GM18858 (cell line): ENCODE measurements at regions not wholly inside any gene's neighbourhood (a gene's known extent, or its start where the extent isn't known, plus 50 kb on each side); places are given as distances from the start of the nearest gene placed in this dataset.

ENCODE experiments used
- ATAC-seq: cut with Tn5 transposase; IDR thresholded peaks from one replicate; pipeline ENCODE4 v1.9.1; 2021; ENCODE audit not compliant: unreplicated experiment

DNA sequence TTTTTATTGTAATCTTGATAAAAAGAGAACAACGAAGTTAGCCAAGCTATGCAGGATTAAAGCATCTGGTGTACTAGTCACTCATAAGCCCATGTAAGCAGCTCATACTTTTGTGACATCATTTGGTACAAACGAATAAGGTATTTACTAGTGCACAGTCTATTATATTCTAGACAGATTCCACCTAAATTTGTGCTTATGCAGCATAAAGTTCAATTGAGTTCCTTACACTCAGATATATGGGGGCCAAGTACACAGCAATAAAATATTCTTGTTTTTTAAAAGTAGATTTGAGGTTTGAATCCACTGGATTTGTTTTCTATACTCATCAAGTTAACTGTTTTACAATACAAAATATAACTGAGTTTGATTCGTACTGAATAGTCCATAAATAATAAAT, 1621.2 kb downstream of the MAT2B start:
- ATAC-seq: no peak

DNA sequence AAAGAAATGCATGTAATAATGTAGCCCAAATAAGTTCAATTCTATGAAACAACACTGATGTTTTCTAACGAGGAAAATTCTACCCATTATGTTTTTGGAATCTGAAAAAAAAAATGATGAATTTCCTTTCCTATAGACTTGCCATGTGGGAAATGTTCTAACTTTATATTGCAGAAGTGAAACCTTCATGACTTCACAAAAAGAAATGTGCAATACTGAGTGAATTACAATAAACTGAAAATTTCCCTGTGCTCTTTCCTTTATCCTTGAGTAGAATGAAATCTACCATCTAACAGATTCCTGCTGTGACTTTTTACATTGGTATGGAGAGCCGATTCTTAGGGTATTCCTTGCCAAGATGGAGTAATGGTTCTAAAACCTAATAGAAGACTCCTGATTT, 1622.5 kb downstream of the MAT2B start:
- ATAC-seq: no peak

DNA sequence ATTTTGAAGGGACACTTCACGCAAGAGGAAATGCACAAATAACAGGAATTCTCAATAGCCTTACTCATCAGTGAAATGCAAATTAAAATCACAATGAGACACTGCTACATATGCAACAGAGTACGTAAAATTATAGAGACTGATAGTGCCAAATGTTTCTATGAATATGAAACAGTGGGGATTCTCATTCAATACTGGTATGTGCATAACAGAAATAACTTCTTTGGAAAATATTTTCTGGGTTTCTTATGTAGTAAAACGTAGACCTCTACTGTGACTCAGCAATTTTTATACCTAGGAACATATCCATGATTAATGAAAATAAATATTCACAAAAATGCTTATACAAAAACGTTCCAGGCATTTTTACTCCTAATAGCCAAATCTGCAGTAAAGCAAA, 1625.2 kb downstream of the MAT2B start:
- no peak for ATAC-seq

DNA sequence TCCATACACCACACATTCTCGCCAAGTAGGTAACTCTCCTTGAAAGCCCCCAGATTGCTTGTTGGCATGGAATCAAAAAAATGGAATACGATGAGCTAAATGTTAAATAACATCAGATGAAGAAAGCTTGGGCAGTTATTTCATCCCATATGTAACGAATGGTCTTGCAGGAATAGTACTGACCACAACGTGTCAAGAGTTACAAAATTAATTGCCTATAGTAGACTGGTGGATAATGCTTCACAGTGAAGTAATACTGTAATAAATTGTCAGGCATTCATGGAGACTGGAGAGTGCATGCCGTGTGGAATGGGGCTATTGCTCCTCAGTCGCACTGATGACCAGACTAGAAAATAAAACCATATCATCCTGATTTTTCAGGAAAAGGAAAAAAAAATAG, 1628.7 kb downstream of the MAT2B start:
- no peak for ATAC-seq

DNA sequence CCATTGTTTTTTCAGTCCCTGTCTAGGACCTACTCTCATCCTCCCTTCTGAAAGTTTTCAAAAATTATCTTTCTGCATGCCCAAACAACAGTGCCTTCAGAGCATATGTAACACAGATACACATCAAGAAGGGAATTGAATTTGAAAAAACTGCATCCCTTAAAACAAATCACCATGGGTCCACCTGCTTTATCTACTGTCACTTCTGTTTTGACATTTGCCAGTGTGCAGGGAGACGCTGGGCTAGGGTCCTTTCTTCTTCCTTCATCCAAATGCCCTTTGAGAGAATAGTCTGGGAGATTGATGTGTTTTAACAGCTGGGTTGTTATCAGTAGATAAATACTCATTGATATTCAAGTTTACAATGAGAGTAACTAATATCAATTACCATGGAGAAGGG, 1630.1 kb downstream of the MAT2B start:
- no peak for ATAC-seq

DNA sequence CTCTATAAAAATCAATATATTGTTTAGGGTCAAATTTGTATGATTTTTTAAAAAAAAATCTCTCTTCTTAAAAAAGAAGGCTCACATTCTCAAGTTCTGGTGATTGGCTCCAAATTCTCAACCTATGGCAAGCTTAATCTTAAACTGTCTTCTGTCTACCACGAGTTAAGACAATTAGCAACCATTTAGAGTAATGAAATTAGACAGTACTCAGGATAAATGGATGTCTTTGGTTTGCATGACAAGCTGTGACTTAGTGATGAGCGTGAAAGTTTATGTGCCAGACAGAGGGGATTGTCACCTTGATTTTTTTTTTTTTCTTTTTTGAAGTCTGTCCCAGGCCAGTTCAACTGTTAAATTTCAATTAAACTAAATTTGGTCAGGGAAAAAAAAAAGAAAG, 1632.3 kb downstream of the MAT2B start:
- ATAC-seq: no peak

DNA sequence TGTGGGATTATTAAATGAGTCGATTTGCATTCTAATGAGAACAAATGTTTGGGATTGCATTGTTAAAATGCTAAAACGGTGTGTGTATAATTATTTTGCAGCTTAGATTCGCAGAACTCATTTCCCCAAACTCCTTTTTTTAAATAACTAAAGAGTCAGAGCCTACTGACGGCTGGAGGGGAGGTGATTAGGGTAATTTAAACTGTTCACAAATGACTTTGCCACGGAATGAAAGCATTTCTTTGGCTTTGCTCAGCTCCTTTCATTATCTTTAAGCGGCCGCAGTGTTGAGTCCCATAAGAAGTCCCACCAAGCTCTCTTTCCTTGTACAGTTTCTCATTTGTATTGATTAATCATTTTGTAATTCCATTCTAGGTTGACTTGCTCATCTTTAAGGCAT, 1632.8 kb downstream of the MAT2B start:
- ATAC-seq: no peak

DNA sequence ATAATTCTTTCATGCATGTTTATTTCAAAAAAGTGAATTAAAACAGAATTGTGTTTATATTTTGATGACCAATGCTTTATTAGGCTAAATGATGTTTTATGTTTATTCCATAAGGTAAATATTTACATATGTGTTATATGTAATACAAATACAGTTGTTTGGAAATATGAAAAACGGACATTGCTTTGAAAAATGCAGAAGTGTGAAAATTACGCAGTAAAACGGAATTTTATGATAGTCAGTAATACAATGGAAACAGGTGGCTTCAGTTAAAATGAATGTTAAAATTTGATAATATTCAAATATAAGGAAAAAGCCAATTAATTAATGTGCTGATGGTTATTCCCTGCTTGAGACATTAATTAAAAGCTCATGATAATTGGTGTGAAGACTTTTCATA, 1633.8 kb downstream of the MAT2B start:
- ATAC-seq: no peak

DNA sequence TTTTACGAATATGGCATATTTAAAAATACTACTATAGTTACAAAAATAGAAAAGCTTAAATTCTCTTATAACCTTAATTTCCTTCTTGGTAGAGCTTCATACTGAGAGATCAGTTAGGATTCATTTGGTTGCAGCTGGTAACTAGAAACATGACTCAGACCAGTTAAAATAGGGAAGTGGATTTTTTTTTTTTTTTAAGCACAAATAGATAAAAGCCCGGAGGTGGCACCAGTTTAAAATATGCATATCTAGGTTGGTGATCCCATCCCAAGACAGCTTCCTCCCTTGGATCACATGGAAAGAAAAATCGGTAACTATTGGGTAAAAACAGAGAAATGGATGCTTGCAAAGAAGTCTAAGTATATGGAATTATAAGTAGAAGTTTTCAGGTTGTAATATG, 1634.3 kb downstream of the MAT2B start:
- no peak for ATAC-seq

DNA sequence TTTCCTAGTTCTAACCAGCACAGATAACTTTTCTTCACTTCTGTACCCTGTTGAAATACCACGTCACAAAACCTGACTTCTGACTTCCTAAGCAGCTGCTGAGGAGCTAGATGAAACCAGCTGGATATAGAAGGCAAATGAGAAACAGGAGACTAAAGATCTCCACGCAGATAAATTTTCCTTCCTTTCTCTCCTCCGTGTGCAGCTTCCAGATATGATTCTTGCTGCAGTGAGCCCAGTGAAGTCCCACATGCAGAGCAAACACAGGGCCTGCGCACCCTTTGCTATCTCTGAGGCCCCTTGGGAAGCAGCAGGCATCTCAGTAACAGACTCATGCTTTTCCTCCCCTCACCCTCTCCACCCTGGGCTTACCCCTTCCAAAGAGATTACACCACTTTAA, 1638.3 kb downstream of the MAT2B start:
- ATAC-seq: no peak

DNA sequence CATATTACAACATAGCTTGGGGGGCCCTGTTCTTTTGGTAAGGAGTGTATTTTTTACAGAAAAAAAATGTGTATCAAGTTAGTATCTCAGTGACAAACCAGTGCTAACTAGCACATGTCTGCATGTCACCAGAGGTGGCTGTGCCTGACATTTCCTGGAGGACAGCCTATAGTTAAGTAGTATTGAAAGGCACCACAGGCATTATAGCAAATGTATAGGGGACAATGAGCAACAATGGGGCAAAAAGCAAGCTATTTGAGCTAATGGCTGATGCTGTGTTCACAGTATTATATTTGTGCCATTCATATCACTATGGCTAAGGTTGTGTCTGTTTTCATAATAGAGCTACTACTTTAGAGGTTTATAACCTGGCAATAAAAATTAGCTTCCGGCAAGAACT, 1644.0 kb downstream of the MAT2B start:
- no peak for ATAC-seq

DNA sequence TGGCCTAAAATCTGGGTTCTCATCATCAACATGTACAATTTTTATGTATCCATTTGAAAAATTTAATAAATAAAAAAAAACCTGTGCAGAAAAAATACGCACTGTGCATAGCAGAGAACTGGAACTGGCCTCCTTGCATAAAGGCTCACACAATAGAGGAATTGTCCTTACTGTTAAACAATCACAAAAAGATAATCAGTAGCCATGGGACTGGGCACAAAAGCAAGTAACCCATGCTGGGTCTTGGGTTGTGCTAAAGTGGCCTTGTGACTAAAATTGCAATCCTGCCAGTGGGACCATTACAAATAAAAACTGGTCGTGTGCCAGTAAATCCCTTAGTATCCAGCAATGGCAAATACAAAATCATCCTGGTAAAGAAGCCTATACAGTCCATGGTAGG, 1646.6 kb downstream of the MAT2B start:
- no peak for ATAC-seq

DNA sequence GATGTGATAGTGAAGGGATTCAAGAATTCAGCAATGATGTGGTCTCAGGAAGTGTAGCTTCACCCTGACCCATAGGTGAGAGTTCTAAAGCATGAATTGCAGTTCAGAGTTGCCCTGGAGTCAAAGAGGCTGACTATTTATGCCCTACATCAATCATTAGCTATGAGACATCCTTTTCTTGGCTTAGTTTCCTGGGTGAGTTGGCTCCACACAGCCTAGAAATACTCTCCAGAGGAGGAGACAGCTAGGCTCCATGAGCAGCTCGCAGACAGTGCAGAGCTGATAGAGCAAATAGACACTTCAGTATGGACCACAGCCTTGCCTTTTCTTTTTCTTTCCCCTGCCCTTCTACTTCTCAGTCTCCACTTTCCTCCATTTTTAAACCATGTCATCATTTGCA, 1651.8 kb downstream of the MAT2B start:
- ATAC-seq: no peak

DNA sequence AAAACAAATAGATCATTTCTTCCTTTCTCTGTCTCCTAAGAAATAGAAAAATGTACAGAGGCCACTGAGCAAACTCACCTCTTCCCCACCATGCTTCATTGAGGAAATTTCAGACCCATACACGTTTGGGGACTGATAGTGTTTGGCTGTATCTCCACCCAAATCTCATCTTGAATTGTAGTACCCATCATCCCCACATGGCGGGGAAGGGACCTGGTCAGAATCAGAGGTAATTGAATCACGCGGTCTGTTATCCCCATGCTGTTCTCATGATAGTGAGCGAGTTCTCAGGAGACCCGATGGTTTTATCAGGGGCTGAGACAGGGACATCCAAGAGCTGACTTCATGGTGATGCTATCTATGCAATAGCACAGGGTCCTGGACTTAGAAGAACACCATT, 1655.8 kb downstream of the MAT2B start:
- ATAC-seq: no peak

DNA sequence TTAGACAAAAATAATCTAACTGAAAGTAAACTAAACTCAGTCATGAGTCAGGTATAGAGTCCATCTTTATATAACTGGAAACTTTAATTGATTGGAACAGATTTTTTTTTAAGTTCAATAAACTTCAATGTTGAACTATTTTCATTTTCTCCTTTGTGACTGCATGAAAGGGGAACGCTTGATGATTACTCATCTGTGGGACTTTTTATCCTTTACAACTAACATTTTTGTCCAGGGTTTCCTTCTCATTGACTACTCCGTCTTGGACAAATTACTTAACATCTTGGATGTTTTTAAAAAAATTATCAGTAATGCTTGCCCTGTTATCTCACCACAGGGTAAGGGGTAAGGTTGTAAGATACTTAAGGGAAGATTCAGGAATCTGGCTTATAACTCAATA, 1658.4 kb downstream of the MAT2B start:
- no peak for ATAC-seq

DNA sequence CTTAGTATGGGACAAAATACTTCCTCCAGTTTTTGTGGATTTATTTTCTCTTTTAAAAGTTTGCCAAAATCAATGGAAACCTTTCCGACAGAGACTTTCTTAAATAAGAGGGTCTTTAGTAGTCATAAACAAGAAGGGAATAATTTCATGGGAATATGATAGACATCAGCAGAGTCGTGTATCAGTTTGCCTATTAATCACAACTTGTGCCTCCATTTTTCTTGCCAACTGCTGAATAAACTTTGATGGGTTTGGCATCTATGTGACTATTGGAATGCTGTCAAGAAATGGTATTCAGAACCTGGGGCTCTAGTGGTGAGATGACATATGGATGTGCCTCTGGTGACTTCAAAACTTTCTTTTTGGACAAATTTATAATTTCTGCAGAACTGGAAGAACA, 1668.2 kb downstream of the MAT2B start:
- no peak for ATAC-seq

DNA sequence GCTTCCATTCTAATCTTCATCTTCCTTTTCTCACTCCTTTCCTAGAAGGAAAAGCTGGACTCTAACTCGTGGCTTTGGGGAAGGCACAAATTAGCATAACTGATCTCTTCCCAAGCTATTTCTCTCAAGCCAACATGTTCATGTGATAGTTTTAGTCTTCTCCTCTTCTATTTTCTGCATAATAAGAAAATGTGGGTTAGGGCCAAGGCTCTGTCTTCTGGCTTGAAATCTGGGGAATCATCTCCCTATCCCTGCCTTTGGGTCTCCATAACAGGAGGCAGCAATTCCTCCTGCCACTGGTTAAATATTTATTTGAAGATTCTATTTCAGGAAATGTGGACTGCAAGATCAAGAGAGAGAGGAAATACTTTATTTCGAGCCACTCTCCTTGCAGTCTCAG, 1669.6 kb downstream of the MAT2B start:
- ATAC-seq: no peak

DNA sequence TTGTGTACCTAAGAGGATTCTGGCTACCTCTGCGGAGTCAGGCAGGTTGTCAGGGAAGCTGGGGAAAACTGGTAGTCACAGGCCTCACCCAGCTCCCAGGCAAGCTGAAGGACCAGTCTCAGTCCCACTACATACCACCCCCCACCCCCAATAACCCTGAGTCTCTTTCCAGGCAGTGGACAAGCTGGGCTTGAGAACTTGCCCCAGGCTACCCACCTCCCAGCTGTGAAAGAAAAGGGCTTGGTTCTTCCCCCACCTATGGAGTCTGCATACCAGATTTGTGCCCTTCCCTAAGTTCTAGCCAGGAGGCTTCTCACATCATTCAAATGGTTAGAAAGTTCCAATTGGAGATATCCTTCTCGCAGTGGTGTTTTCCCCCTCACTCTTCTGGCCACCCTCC, 1678.8 kb downstream of the MAT2B start:
- no peak for ATAC-seq

DNA sequence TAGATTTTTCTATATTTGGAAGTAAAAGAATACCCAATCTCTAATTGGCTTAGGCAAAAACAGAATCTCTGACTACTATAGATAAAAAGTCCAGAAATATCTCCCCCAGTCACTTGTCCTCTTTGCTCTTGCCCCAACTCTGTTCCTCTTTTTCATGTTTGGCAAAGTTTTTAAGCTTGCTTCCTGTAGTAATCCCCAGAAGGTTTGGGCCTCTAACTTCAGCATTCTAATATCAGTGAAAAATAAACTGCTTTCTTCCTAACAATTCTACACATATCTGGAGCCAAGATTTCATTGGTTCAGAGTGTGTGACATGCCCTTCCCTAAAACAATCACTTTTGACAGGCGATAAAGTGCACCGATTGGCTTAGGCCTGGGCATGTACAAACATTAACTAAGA, 1680.3 kb downstream of the MAT2B start:
- ATAC-seq: no peak

DNA sequence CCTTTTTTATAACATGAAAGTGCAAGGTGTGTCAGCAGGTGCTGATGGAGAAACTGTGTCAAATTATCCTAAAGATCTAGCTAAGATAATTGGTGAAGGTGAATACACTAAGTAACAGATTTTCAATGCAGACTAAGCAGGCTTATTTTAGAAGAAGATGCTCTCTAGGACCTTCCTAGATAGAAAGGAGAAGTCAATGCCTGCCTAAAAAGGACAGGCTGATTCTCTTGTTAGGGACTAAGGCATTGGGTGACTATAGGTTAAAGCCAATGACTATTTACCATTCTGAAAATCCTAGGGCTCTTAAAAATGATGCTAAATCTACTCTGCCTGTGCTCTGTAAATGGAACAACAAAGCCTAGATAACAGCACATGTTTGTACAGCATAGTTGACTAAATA, 1682.4 kb downstream of the MAT2B start:
- no peak for ATAC-seq

DNA sequence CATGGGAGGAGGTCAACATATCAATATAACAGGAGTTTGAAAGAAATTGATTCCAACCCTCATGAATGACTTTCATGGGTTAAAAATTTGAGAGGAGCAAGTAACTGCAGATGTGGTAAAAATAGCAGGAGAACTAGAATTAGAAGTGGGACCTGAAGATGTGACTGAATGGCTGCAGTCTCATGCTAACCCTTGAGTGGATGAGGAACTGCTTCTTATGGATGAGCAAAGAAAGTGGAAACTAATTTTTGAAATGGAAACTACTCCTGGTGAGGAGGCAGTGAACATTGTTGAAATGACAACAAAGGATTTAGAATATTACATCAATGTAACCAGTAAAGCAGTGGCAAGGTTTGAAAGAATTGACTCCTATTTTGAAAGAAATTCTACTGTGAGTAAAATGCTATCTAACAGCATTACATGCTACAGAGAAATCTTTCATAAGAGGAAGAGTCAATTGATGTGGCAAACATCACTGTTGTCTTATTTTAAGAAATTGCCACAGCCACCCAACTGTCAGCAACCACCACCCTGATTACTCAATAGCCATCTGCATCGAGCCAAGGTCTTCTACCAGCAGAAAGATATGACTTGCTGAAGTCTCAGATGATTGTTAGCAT, 1683.2 kb downstream of the MAT2B start:
- ATAC-seq: no peak

DNA sequence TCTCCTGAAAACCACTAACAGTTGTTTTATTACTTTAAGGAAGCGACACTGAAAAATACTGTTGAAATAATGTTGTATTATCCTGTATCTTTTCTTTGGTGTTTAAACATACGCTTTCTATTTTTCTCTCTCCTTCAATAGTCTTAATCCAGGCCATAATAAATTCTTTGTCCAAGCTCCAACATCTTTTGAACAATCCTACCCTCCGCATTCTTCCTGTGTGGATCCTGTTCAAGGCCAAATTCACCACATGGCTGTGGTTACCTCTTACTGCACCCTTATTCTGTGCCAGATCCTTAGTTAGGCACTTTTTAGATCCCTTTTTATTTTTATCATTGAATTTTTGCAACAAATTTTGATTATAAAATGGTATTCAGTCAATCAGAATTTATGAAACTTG, 1691.5 kb downstream of the MAT2B start:
- ATAC-seq: no peak

DNA sequence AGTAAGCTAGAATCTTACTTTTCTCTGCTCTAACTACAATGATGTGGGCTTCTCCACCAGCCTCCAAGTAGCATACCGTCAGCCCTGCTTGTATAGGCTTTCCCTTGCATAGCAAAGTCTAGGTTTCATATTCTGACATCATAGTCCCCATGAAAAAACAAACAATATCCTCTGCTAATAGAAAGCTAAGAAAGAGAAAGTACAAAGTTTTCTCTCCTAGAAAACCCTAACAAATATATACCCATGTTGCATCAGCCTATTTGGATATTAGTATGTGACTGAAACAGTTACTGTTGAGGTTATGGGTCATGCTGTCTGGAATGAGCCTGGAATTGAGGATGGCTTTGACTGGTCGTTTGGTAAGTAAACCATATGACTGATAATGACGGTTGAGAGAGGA, 1696.0 kb downstream of the MAT2B start:
- no peak for ATAC-seq
